GM23248 (cell line): ENCODE measurements at regions not wholly inside any gene's neighbourhood (a gene's known extent, or its start where the extent isn't known, plus 50 kb on each side); places are given as distances from the start of the nearest gene placed in this dataset.

Experiments used
- EZH2 ChIP-seq: fragments of 200-600 bp; sonication (generic); IDR thresholded peaks from 2 replicates; pipeline ENCODE4 v1.6.1; 2018; ENCODE audit warnings: antibody characterized with exemption, mild to moderate bottlenecking; ENCODE audit not compliant: insufficient read depth, poor library complexity, severe bottlenecking
- EZH2phosphoT487 ChIP-seq: fragments of 200-600 bp; sonication (generic); IDR thresholded peaks from 2 replicates; pipeline ENCODE4 v1.6.1; 2018; ENCODE audit warnings: antibody characterized with exemption, moderate library complexity, mild to moderate bottlenecking, low read depth; ENCODE audit not compliant: insufficient read depth

GRCh38 chr13:111448504-111448903 lies 128.1 kb downstream of the TEX29 start:
- TF ChIP-seq EZH2phosphoT487 (no peak), EZH2 (no peak)
